HUES6 (cell line): ENCODE measurements at regions not wholly inside any gene's neighbourhood (a gene's known extent, or its start where the extent isn't known, plus 50 kb on each side); places are given as distances from the start of the nearest gene placed in this dataset.

Source experiments
- H3K27ac ChIP-seq: 2 replicates; pipeline ENCODE4 v1.7.0; 2013; ENCODE audit warnings: low read depth, mild to moderate bottlenecking, low read length, inconsistent platforms
- H3K27me3 ChIP-seq: 2 replicates; pipeline ENCODE4 v1.6.1; 2013; ENCODE audit warnings: low read length; ENCODE audit not compliant: control insufficient read depth, insufficient read depth
- H3K36me3 ChIP-seq: 2 replicates; pipeline ENCODE4 v1.6.1; 2013; ENCODE audit warnings: low read length; ENCODE audit not compliant: control insufficient read depth, insufficient read depth
- H3K4me1 ChIP-seq: 2 replicates; pipeline ENCODE4 v1.6.1; 2013; ENCODE audit warnings: low read length; ENCODE audit not compliant: control insufficient read depth, insufficient read depth
- H3K4me3 ChIP-seq: 2 replicates; pipeline ENCODE4 v1.5.1; 2013; ENCODE audit warnings: low read depth, low read length
- H3K9ac ChIP-seq: one replicate; pipeline ENCODE4 v1.6.1; 2013; ENCODE audit warnings: mild to moderate bottlenecking, low read length
- H3K9me3 ChIP-seq: 2 replicates; pipeline ENCODE4 v1.6.1; 2013; ENCODE audit warnings: low read depth, low read length; ENCODE audit not compliant: control insufficient read depth, insufficient read depth

DNA sequence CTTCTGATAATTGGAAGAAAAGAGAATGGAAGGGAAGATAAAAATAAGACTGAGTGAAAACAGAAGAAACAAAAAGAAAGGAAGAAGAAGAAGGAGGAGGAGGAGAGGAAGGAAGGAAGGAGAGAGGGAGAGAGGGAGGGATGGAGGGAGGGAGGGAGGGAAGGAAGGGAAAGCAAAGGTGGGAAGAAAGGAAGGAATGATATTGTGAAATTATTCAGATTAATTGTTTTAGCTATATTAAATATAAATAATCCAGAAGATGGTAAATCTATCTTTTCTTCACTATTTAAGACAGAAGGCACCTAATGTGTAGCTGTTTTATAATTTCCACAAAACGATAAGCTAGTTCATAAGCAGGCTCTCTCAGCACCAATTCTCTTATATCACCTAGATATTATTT lies 191.3 kb upstream of the LRRC7 start:
- Histone ChIP-seq H3K9me3 (no peaks in the 10 kb centered on the region), H3K27ac (no peak overlapping the region), H3K4me1 (no peaks in the 10 kb centered on the region), H3K27me3 (no peaks in the 10 kb centered on the region), H3K4me3 (no peak overlapping the region), H3K9ac (no peak overlapping the region), H3K36me3 (no peaks in the 10 kb centered on the region)

- Histone ChIP-seq H3K36me3 (no peaks in the 10 kb centered on the region), H3K4me1 (no peaks in the 10 kb centered on the region), H3K9ac (no peak overlapping the region), H3K9me3 (no peaks in the 10 kb centered on the region), H3K27ac (no peak overlapping the region), H3K27me3 (no peaks in the 10 kb centered on the region), H3K4me3 (no peak overlapping the region)
These were observed 190.2 kb upstream of the LRRC7 start for GRCh38 chr1:69377507-69377906.

GRCh38 chr1:69388044-69388443 lies 179.7 kb upstream of the LRRC7 start:
- Histone ChIP-seq H3K4me3 (no peak overlapping the region), H3K9ac (no peak overlapping the region), H3K36me3 (no peaks in the 10 kb centered on the region), H3K4me1 (no peaks in the 10 kb centered on the region), H3K9me3 (no peaks in the 10 kb centered on the region), H3K27ac (no peak overlapping the region), H3K27me3 (no peaks in the 10 kb centered on the region)

DNA sequence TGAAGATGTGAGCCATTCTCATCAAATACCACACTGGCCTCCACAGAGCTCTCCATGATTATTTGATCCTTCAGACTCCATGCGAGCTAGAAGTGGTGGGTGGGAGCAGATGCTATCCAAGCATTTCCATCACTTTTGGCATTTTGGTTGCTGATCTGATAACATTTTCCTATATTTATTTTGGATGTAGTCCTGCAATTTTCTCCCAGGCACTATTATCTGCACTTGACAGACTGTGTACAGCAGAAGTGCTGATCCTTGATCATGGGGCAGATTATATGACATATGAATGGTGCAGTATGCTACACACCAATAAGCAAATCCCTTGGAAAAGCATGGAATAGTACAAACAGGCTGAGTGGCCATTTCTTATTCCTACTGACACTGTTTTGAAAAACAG lies 167.6 kb upstream of the LRRC7 start:
- H3K9me3 ChIP-seq, result peaks cover 7% of the 10 kb centered on the region
- no peaks in the 10 kb centered on the region; the same call in 1 of the 2 replicates for H3K4me1 ChIP-seq
- no peaks in the 10 kb centered on the region for H3K36me3 ChIP-seq
- H3K4me3 ChIP-seq, result no peak overlapping the region
- H3K27me3 ChIP-seq, result no peaks in the 10 kb centered on the region
- H3K9ac ChIP-seq, result no peak overlapping the region
- no peak overlapping the region for H3K27ac ChIP-seq

GRCh38 chr1:69401879-69402278 lies 165.8 kb upstream of the LRRC7 start:
- no peak overlapping the region for H3K27ac ChIP-seq
- H3K9me3 ChIP-seq, result no peaks in the 10 kb centered on the region
- H3K27me3 ChIP-seq, result no peaks in the 10 kb centered on the region
- H3K36me3 ChIP-seq, result no peaks in the 10 kb centered on the region
- H3K4me3 ChIP-seq, result no peak overlapping the region
- no peak overlapping the region for H3K9ac ChIP-seq
- H3K4me1 ChIP-seq, result no peaks in the 10 kb centered on the region; the same call in 1 of the 2 replicates

DNA sequence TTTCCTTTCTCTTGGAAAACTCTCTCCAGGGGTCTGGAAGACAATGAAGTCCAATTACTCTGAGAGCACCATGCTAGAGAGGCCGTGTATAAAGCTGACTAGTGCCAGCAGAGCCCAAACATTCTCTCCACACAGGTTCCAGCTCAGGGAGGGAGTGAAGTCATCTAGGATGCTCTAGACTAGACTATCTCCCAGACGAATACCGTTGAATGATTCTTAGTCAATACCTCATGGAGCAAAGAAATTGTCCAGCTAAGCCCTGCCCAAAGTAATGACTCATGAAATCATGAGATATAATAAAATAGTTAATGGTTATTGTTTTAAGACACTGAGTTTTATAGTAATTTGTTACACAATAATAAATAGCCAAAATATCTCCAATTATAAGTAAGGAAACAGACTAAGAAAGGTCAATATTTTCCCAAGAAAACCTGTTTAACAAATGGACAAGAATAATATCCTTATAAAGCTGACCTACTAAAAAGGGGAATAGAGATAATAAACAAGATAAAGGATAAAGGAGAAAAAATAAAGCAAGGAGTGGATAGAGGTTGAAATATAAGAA lies 163.9 kb upstream of the LRRC7 start:
- Histone ChIP-seq H3K9ac (no peak overlapping the region), H3K4me3 (no peak overlapping the region), H3K4me1 (no peaks in the 10 kb centered on the region; the same call in 1 of the 2 replicates), H3K36me3 (no peaks in the 10 kb centered on the region), H3K27ac (no peak overlapping the region), H3K9me3 (no peaks in the 10 kb centered on the region), H3K27me3 (no peaks in the 10 kb centered on the region)

DNA sequence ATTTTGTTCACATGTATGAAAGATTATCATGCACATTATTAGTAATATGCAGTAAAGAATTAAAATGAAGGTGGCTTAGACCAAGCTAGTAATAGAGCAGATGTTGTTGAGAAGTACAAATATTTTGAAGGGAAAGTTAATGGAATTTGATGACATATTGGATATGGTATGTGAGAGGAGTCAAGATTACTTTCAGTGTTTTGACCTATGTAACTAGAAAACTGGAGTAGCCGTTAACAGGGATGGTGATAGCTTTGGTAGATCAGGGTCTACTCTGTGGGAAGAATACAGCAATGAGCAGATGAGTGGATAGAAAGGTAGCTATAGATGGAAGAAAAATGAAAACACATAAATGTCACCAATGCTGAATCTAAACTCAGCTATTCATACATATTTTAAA lies 163.2 kb upstream of the LRRC7 start:
- Histone ChIP-seq H3K4me1 (no peaks in the 10 kb centered on the region; the same call in 1 of the 2 replicates), H3K9me3 (no peaks in the 10 kb centered on the region), H3K4me3 (no peak overlapping the region), H3K36me3 (no peaks in the 10 kb centered on the region), H3K27me3 (no peaks in the 10 kb centered on the region), H3K27ac (no peak overlapping the region), H3K9ac (no peak overlapping the region)

DNA sequence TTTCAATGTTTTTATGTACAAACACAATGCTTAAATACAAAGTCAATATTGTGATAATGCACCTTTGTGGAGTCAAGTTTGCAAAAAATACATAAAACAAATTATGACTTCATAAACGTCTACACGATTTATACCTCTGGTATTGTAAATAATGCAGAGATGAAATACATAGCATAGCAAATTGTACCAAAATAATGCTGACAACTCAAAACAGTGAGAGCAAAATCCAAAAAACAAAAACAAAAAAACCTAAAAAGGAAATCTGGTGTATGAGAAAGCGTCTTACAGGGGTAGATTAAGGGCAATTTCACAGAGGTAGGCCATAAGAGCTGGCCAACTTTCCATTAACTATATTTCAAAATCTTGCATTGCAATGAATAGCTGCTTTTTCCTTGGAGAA lies 161.5 kb upstream of the LRRC7 start:
- Histone ChIP-seq H3K4me3 (no peak overlapping the region), H3K27me3 (no peaks in the 10 kb centered on the region), H3K9ac (no peak overlapping the region), H3K36me3 (no peaks in the 10 kb centered on the region), H3K4me1 (no peaks in the 10 kb centered on the region), H3K27ac (no peak overlapping the region), H3K9me3 (no peaks in the 10 kb centered on the region)

DNA sequence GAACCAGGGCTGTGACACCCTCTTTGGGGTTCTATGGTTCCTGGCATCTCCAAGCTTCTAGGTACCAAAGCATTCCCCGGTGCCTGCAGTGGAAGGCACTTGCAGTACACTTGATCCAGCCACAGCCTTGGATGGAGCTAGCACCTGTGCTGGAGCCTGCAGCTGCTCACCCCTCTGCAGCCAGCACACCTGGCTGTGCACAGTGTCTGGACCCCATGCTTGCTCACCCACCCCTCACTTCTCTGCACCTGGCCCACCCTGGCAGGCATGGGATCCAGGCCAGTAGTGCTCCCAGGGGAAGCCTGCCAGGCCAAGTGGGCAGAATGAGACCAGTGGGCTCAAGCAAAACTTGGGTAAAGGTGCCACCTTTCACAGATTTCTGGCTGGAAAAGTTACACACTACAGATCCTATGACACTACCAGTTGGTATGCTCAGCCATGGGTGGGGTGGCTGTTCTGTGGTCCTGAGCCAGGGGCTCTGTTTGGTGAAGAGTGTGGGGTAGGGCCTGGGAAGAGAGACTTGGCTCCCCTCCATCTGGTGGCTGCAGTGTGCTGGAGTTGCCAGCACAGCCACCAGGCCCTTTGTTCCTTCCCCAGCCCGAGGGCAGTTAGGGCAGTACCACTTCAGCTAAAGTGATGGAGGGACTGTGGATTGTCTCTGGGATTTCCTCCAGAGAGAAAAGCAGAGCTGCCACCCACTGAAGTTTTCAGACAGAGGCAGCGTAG lies 157.8 kb upstream of the LRRC7 start:
- H3K36me3 ChIP-seq, result no peaks in the 10 kb centered on the region
- H3K4me3 ChIP-seq, result no peak overlapping the region
- H3K4me1 ChIP-seq, result no peaks in the 10 kb centered on the region
- no peak overlapping the region for H3K27ac ChIP-seq
- H3K9ac ChIP-seq, result no peak overlapping the region
- no peaks in the 10 kb centered on the region for H3K9me3 ChIP-seq
- H3K27me3 ChIP-seq, result no peaks in the 10 kb centered on the region

DNA sequence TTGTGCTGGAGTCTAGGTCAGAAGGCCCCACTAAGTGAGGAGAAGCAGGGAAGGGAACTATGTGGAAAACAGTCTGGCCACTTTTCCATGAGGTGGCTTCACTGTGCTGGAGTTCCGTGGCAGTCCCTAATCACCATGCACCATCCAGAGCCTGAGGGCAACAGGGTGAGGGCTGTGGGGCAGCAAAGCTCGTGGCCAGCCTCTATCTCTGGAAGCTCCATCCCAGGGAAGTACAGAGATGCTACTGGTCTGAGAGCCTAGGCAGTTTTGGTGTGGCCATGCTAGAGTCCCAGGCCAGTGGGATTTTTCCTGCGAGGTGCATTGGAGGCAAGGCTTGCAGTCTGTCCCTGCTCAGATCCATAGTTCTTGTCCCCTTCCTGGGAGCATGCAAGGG lies 157.3 kb upstream of the LRRC7 start:
- H3K9me3 ChIP-seq, result no peaks in the 10 kb centered on the region
- no peak overlapping the region for H3K27ac ChIP-seq
- H3K4me1 ChIP-seq, result no peaks in the 10 kb centered on the region
- H3K9ac ChIP-seq, result no peak overlapping the region
- H3K27me3 ChIP-seq, result no peaks in the 10 kb centered on the region
- no peaks in the 10 kb centered on the region for H3K36me3 ChIP-seq
- H3K4me3 ChIP-seq, result no peak overlapping the region

GRCh38 chr1:69410893-69411292 lies 156.8 kb upstream of the LRRC7 start:
- no peak overlapping the region for H3K27ac ChIP-seq
- H3K36me3 ChIP-seq, result no peaks in the 10 kb centered on the region
- no peak overlapping the region for H3K4me3 ChIP-seq
- no peaks in the 10 kb centered on the region for H3K27me3 ChIP-seq
- H3K9ac ChIP-seq, result no peak overlapping the region
- no peaks in the 10 kb centered on the region for H3K9me3 ChIP-seq
- H3K4me1 ChIP-seq, result no peaks in the 10 kb centered on the region
